Mesendoderm (in vitro differentiated cells): ENCODE measurements at regions not wholly inside any gene's neighbourhood (a gene's known extent, or its start where the extent isn't known, plus 50 kb on each side); places are given as distances from the start of the nearest gene placed in this dataset.

ENCODE experiments used
- DNase-seq: peaks from one replicate; pipeline ENCODE4 v3.0.0; 2013
- H2AK5ac ChIP-seq: 2 replicates; pipeline ENCODE4 v1.6.1; 2013; ENCODE audit warnings: low read length, inconsistent platforms
- H2BK120ac ChIP-seq: 2 replicates; pipeline ENCODE4 v1.6.1; 2013; ENCODE audit warnings: low read depth, mild to moderate bottlenecking, low read length, moderate library complexity, mixed read lengths
- H2BK15ac ChIP-seq: replicated peaks from 2 replicates; pipeline ENCODE4 v1.6.1; 2013; ENCODE audit warnings: low read depth, mild to moderate bottlenecking, moderate library complexity
- H2BK5ac ChIP-seq: 2 replicates; pipeline ENCODE4 v1.6.1; 2013; ENCODE audit warnings: low read length, inconsistent platforms
- H3K18ac ChIP-seq: 2 replicates; pipeline ENCODE4 v1.6.1; 2013; ENCODE audit warnings: mild to moderate bottlenecking, low read length, mixed read lengths
- H3K23ac ChIP-seq: one replicate; pipeline ENCODE4 v1.6.1; 2013; ENCODE audit warnings: low read length
- H3K27ac ChIP-seq: 2 replicates; pipeline ENCODE4 v1.5.1; 2013; ENCODE audit warnings: low read depth, mild to moderate bottlenecking, inconsistent platforms, low read length, moderate library complexity
- H3K27me3 ChIP-seq: 2 replicates; pipeline ENCODE4 v1.6.1; 2013; ENCODE audit warnings: low read length, control low read depth, mild to moderate bottlenecking, inconsistent platforms; ENCODE audit not compliant: insufficient read depth, poor library complexity
- H3K36me3 ChIP-seq: 2 replicates; pipeline ENCODE4 v1.6.1; 2013; ENCODE audit warnings: low read length, inconsistent platforms; ENCODE audit not compliant: control insufficient read depth, insufficient read depth
- H3K4ac ChIP-seq: one replicate; pipeline ENCODE4 v1.6.1; 2013; ENCODE audit warnings: low read depth, mild to moderate bottlenecking, low read length, moderate library complexity
- H3K4me1 ChIP-seq: 2 replicates; pipeline ENCODE4 v1.6.1; 2013; ENCODE audit warnings: low read depth, low read length, inconsistent platforms; ENCODE audit not compliant: control insufficient read depth
- H3K4me2 ChIP-seq: 2 replicates; pipeline ENCODE4 v1.6.1; 2013; ENCODE audit warnings: low read length
- H3K4me3 ChIP-seq: 2 replicates; pipeline ENCODE4 v1.5.1; 2013; ENCODE audit warnings: mild to moderate bottlenecking, low read length
- H3K56ac ChIP-seq: one replicate; pipeline ENCODE4 v1.6.1; 2013; ENCODE audit warnings: low read length
- H3K79me1 ChIP-seq: 2 replicates; pipeline ENCODE4 v1.6.1; 2013; ENCODE audit warnings: low read length, inconsistent platforms
- H3K79me2 ChIP-seq: 2 replicates; pipeline ENCODE4 v1.6.1; 2013; ENCODE audit warnings: mild to moderate bottlenecking, low read length; ENCODE audit not compliant: control insufficient read depth, insufficient read depth
- H3K9ac ChIP-seq: 2 replicates; pipeline ENCODE4 v1.6.1; 2013; ENCODE audit warnings: low read length, inconsistent platforms
- H4K5ac ChIP-seq: one replicate; pipeline ENCODE4 v1.6.1; 2013; ENCODE audit warnings: low read length
- H4K8ac ChIP-seq: one replicate; pipeline ENCODE4 v1.6.1; 2013; ENCODE audit warnings: low read depth, mild to moderate bottlenecking, control low read depth, low read length, moderate library complexity
- WGBS: extraction: QIAGEN DNeasy Blood & Tissue Kit; methylation state at CpG from one replicate; pipeline ENCODE4 v1.1.7; 2013; ENCODE audit warnings: low lambda C conversion rate, missing lambda C conversion rate; ENCODE audit not compliant: insufficient coverage; ENCODE audit errors: extremely low coverage; 5-methylcytosine and 5-hydroxymethylcytosine counted together

DNA sequence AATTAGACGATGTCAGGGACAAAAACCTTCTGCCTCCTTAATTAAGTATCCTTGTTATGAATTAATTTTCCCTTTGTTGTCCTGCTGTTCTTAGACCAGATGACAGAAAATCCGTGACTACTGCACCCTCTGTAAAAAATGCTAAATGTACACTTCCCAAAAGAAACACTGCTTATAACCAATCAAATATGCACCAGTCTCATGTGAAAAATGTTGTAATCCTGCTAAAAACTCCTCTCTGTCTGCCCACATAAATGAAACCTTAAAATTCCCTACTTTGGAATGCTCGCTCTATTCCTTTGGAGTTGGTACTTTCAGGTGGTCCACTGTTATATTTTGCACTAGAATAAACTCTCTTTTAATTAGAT is 366.8 kb upstream of the CCDC179 start:
- Histone ChIP-seq H3K4me3 (no peak overlapping the region), H2BK5ac (no peak overlapping the region), H3K36me3 (no peaks in the 10 kb centered on the region), H3K27ac (no peak overlapping the region), H3K9ac (no peak overlapping the region), H2AK5ac (no peak overlapping the region), H3K79me2 (no peaks in the 10 kb centered on the region), H3K79me1 (no peaks in the 10 kb centered on the region), H2BK120ac (no peak overlapping the region), H4K8ac (no peak overlapping the region), H3K27me3 (no peaks in the 10 kb centered on the region), H3K4me1 (no peaks in the 10 kb centered on the region), H4K5ac (no peak overlapping the region), H3K23ac (no peak overlapping the region), H3K4me2 (no peak overlapping the region), H3K4ac (no peak overlapping the region), H3K56ac (no peak overlapping the region), H3K18ac (no peak overlapping the region), H2BK15ac (no peak overlapping the region)
- no CpG with 5 or more reads among the region's 3 CpGs for WGBS
- DNase-seq, result no peak

DNA sequence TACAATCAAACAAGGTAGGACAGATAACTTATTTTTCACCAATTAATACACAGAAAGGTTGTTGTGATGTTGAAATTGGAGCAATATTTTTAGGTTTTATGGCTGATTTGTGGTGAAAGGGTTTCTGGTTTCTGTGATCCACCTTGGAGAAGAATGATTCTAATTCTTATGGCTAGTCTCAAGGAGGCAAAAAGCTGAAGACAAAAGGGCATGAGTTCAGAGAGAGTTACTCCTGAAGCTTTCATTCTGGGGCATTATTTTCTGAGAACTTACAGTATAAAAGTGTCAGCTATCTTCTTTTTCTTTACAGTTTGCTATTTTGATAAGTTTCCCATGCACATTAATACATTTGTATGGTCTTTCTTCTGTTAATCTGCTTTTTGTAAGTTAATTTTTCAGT is 372.4 kb upstream of the CCDC179 start:
- Histone ChIP-seq H3K27me3 (no peaks in the 10 kb centered on the region), H3K4me2 (no peak overlapping the region), H3K79me1 (no peaks in the 10 kb centered on the region), H2BK15ac (no peak overlapping the region), H3K79me2 (no peaks in the 10 kb centered on the region), H3K56ac (no peak overlapping the region), H3K36me3 (no peaks in the 10 kb centered on the region), H3K27ac (no peak overlapping the region), H3K9ac (no peak overlapping the region), H3K4ac (no peak overlapping the region), H3K18ac (no peak overlapping the region), H4K5ac (no peak overlapping the region), H3K23ac (no peak overlapping the region), H2BK120ac (no peak overlapping the region), H4K8ac (no peak overlapping the region), H2BK5ac (no peak overlapping the region), H3K4me3 (no peak overlapping the region), H3K4me1 (no peaks in the 10 kb centered on the region), H2AK5ac (no peak overlapping the region)
- no peak for DNase-seq

DNA sequence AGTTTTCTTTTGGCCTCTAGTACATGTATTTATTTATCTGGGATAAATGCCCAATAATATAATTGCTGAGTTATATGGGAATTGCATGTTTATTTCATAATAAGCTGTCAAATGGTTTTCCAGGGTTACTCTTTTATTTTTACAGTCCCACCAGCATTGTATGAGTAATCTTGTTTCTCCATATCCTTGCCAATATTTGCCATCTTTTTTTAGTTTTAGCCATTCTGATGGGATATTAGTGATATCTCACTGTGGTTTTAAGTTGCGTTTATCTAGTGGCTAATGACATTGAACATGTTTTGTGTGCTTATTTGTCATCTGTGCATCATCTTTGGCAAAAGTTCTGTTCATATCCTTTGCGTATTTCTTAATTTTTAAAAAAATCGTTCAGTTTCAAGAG is 372.8 kb upstream of the CCDC179 start:
- Histone ChIP-seq H2BK5ac (no peak overlapping the region), H3K27me3 (no peaks in the 10 kb centered on the region), H2BK120ac (no peak overlapping the region), H3K79me2 (no peaks in the 10 kb centered on the region), H3K9ac (no peak overlapping the region), H4K5ac (no peak overlapping the region), H2BK15ac (no peak overlapping the region), H3K23ac (no peak overlapping the region), H3K4ac (no peak overlapping the region), H3K18ac (no peak overlapping the region), H3K4me3 (no peak overlapping the region), H3K4me1 (no peaks in the 10 kb centered on the region), H3K27ac (no peak overlapping the region), H2AK5ac (no peak overlapping the region), H3K79me1 (no peaks in the 10 kb centered on the region), H3K56ac (no peak overlapping the region), H4K8ac (no peak overlapping the region), H3K36me3 (no peaks in the 10 kb centered on the region), H3K4me2 (no peak overlapping the region)
- no CpG with 5 or more reads among the region's 3 CpGs for WGBS
- DNase-seq, result no peak

GRCh38 chr11:23236826-23237555 is 376.7 kb upstream of the CCDC179 start:
- no peaks in the 10 kb centered on the region for H3K79me1 ChIP-seq
- no peaks in the 10 kb centered on the region for H3K4me1 ChIP-seq
- no peak overlapping the region for H3K18ac ChIP-seq
- no peak overlapping the region for H3K4me3 ChIP-seq
- H3K4me2 ChIP-seq, result no peak overlapping the region
- no peak overlapping the region for H2BK120ac ChIP-seq
- no CpG with 5 or more reads among the region's 2 CpGs for WGBS
- no peak overlapping the region for H3K9ac ChIP-seq
- H3K4ac ChIP-seq, result no peak overlapping the region
- no peak overlapping the region for H2AK5ac ChIP-seq
- no peak overlapping the region for H4K8ac ChIP-seq
- H2BK15ac ChIP-seq, result no peak overlapping the region
- no peak for DNase-seq
- no peaks in the 10 kb centered on the region for H3K27me3 ChIP-seq
- no peaks in the 10 kb centered on the region for H3K36me3 ChIP-seq
- no peak overlapping the region for H3K56ac ChIP-seq
- H3K79me2 ChIP-seq, result no peaks in the 10 kb centered on the region
- no peak overlapping the region for H3K23ac ChIP-seq
- H2BK5ac ChIP-seq, result no peak overlapping the region
- H3K27ac ChIP-seq, result no peak overlapping the region
- no peak overlapping the region for H4K5ac ChIP-seq

- H3K9ac ChIP-seq, result no peak overlapping the region
- H2AK5ac ChIP-seq, result no peak overlapping the region
- no peak overlapping the region for H2BK120ac ChIP-seq
- no peak overlapping the region for H2BK15ac ChIP-seq
- H3K18ac ChIP-seq, result no peak overlapping the region
- no peak overlapping the region for H4K5ac ChIP-seq
- H3K23ac ChIP-seq, result no peak overlapping the region
- no peaks in the 10 kb centered on the region for H3K36me3 ChIP-seq
- DNase-seq, result no peak
- no peaks in the 10 kb centered on the region for H3K27me3 ChIP-seq
- H3K4me1 ChIP-seq, result no peaks in the 10 kb centered on the region
- H3K4me3 ChIP-seq, result no peak overlapping the region
- H3K27ac ChIP-seq, result no peak overlapping the region
- no peak overlapping the region for H4K8ac ChIP-seq
- no peak overlapping the region for H3K4me2 ChIP-seq
- H3K56ac ChIP-seq, result no peak overlapping the region
- no peaks in the 10 kb centered on the region for H3K79me2 ChIP-seq
- H2BK5ac ChIP-seq, result no peak overlapping the region
- H3K4ac ChIP-seq, result no peak overlapping the region
- H3K79me1 ChIP-seq, result no peaks in the 10 kb centered on the region
- no CpG with 5 or more reads among the region's 1 CpG for WGBS
These were observed 392.2 kb upstream of the CCDC179 start for GRCh38 chr11:23252426-23252825.

GRCh38 chr11:23257088-23257487 is 396.8 kb upstream of the CCDC179 start:
- H4K8ac ChIP-seq, result no peak overlapping the region
- no peaks in the 10 kb centered on the region for H3K79me2 ChIP-seq
- H3K27me3 ChIP-seq, result no peaks in the 10 kb centered on the region
- H3K4me1 ChIP-seq, result no peaks in the 10 kb centered on the region
- no peak overlapping the region for H2BK120ac ChIP-seq
- DNase-seq, result no peak
- no peaks in the 10 kb centered on the region for H3K79me1 ChIP-seq
- H3K4me3 ChIP-seq, result no peak overlapping the region
- no peak overlapping the region for H3K56ac ChIP-seq
- no peaks in the 10 kb centered on the region for H3K36me3 ChIP-seq
- H3K27ac ChIP-seq, result no peak overlapping the region
- no peak overlapping the region for H3K9ac ChIP-seq
- no peak overlapping the region for H3K4me2 ChIP-seq
- no peak overlapping the region for H2AK5ac ChIP-seq
- H2BK5ac ChIP-seq, result no peak overlapping the region
- H4K5ac ChIP-seq, result no peak overlapping the region
- no peak overlapping the region for H3K4ac ChIP-seq
- no peak overlapping the region for H3K23ac ChIP-seq
- H2BK15ac ChIP-seq, result no peak overlapping the region
- no peak overlapping the region for H3K18ac ChIP-seq
